Kidney tubule cell (primary cell): ENCODE measurements at regions not wholly inside any gene's neighbourhood (a gene's known extent, or its start where the extent isn't known, plus 50 kb on each side); places are given as distances from the start of the nearest gene placed in this dataset.

Experiments
- DNase-seq: peaks from one replicate; pipeline ENCODE4 v3.0.0-alpha.2; 2018; ENCODE audit warnings: low spot score

- no peak for DNase-seq
These were observed 286.3 kb upstream of the ATP2B1 start for GRCh38 chr12:89994911-89995310.

- peak; percentile 44 for DNase-seq
These were observed 285.0 kb upstream of the ATP2B1 start for GRCh38 chr12:89993632-89994031.

GRCh38 chr12:89992668-89993451 is 284.2 kb upstream of the ATP2B1 start:
- DNase-seq: no peak

- no peak for DNase-seq
These were observed 283.4 kb upstream of the ATP2B1 start for GRCh38 chr12:89991807-89992590.

- DNase-seq: no peak
These were observed 279.7 kb upstream of the ATP2B1 start for GRCh38 chr12:89988188-89988915.

GRCh38 chr12:89985935-89986334 is 277.3 kb upstream of the ATP2B1 start:
- no peak for DNase-seq

- no peak for DNase-seq
These were observed 276.2 kb upstream of the ATP2B1 start for GRCh38 chr12:89984846-89985245.

- DNase-seq: no peak
These were observed 275.0 kb upstream of the ATP2B1 start for GRCh38 chr12:89983622-89984021.

- peak; percentile 17 for DNase-seq
These were observed 271.6 kb upstream of the ATP2B1 start for GRCh38 chr12:89980236-89980635.

- DNase-seq: no peak
These were observed 268.9 kb upstream of the ATP2B1 start for GRCh38 chr12:89977405-89978085.

GRCh38 chr12:89976866-89977265 is 268.2 kb upstream of the ATP2B1 start:
- DNase-seq: no peak

- no peak for DNase-seq
These were observed 266.9 kb upstream of the ATP2B1 start for GRCh38 chr12:89975574-89975973.

- no peak for DNase-seq
These were observed 263.2 kb upstream of the ATP2B1 start for GRCh38 chr12:89971880-89972279.

GRCh38 chr12:89970722-89971121 is 262.1 kb upstream of the ATP2B1 start:
- DNase-seq: no peak

GRCh38 chr12:89969093-89969492 is 260.5 kb upstream of the ATP2B1 start:
- peak; percentile 48 for DNase-seq

GRCh38 chr12:89968151-89968700 is 259.6 kb upstream of the ATP2B1 start:
- DNase-seq: no peak

- no peak for DNase-seq
These were observed 258.0 kb upstream of the ATP2B1 start for GRCh38 chr12:89966495-89967240.

GRCh38 chr12:89965993-89966392 is 257.4 kb upstream of the ATP2B1 start:
- no peak for DNase-seq

- DNase-seq: peak; percentile 44
These were observed 254.0 kb upstream of the ATP2B1 start for GRCh38 chr12:89962648-89963047.

- peak; percentile 76 for DNase-seq
These were observed 252.2 kb upstream of the ATP2B1 start for GRCh38 chr12:89960607-89961394.
